Tibial nerve (tissue), 4 donors: ENCODE measurements at regions not wholly inside any gene's neighbourhood (a gene's known extent, or its start where the extent isn't known, plus 50 kb on each side); places are given as distances from the start of the nearest gene placed in this dataset.

Experiments
- DNase-seq, 2 donors: peaks; one replicate each; pipeline ENCODE4 v3.0.0-alpha.2; 2019; ENCODE audit warnings: low spot score in 2 of 2
- H3K27ac ChIP-seq, 4 donors: fragments of 200-600 bp; sonication (generic) in 3 of 4; one replicate each; pipeline ENCODE4 v1.5.1; 2017 to 2019; ENCODE audit warnings: mild to moderate bottlenecking in 1 of 4
- H3K27me3 ChIP-seq, 2 donors: fragments of 200-600 bp; sonication (generic) in 1 of 2; one replicate each; pipeline versions ENCODE4 v1.5.1 to v1.6.0; 2017 to 2019
- H3K36me3 ChIP-seq, 3 donors: fragments of 200-600 bp; sonication (generic); one replicate each; pipeline ENCODE4 v1.5.1; 2018 to 2019
- H3K4me1 ChIP-seq, 4 donors: fragments of 200-600 bp; sonication (generic) in 3 of 4; one replicate each; pipeline ENCODE4 v1.5.1; 2017 to 2019
- H3K4me3 ChIP-seq, 4 donors: fragments of 200-600 bp; sonication (generic) in 3 of 4; one replicate each; pipeline ENCODE4 v1.5.1; 2017 to 2019; ENCODE audit warnings: mild to moderate bottlenecking in 1 of 4, moderate library complexity in 1 of 4
- H3K9me3 ChIP-seq, 4 donors: fragments of 200-600 bp; sonication (generic) in 3 of 4; one replicate each; pipeline ENCODE4 v1.5.1; 2017 to 2019
- CTCF ChIP-seq, 5 experiments: fragments of 200-600 bp in 3 of 5; fragments of 450-650 bp in 2 of 5; sonication (generic) in 3 of 5; IDR thresholded peaks; one replicate each; pipeline ENCODE4 v1.5.1; 2016 to 2019; ENCODE audit warnings: antibody characterized with exemption in 5 of 5, mild to moderate bottlenecking in 3 of 5, moderate library complexity in 2 of 5
- EP300 ChIP-seq, 2 donors: sonication (generic); formaldehyde crosslinking; IDR thresholded peaks; one replicate each; pipeline ENCODE4 v1.6.1; 2017; ENCODE audit warnings: antibody characterized with exemption in 2 of 2, mild to moderate bottlenecking in 1 of 2
- POLR2A ChIP-seq, 2 donors: fragments of 450-650 bp; IDR thresholded peaks; one replicate each; pipeline ENCODE4 v1.6.1; 2017; ENCODE audit warnings: antibody characterized with exemption in 2 of 2, mild to moderate bottlenecking in 2 of 2, moderate library complexity in 2 of 2
- WGBS, 2 donors: methylation state at CpG; one replicate each; pipeline ENCODE4 v1.1.5; 2018; 5-methylcytosine and 5-hydroxymethylcytosine counted together

- Histone ChIP-seq H3K27me3 (no peaks in the 10 kb centered on the region), H3K9me3 (no peaks in the 10 kb centered on the region), H3K36me3 (no peaks in the 10 kb centered on the region), H3K4me3 (no peak overlapping the region), H3K27ac (no peak overlapping the region), H3K4me1 (no peaks in the 10 kb centered on the region)
- DNase-seq: no peak
- 61 to 87% methylated on average over 1 of the region's 1 CpG for WGBS, 2 donors
- TF ChIP-seq POLR2A (IDR thresholded peaks at IDR 0.05): no peak
Observed at GRCh38 chr2:65800998-65801397, 368.6 kb upstream of the SPRED2 start.

GRCh38 chr2:65799141-65799854 is 366.9 kb upstream of the SPRED2 start:
- no peaks in the 10 kb centered on the region for H3K27me3 ChIP-seq
- DNase-seq: no peak
- no peaks in the 10 kb centered on the region for H3K9me3 ChIP-seq
- no peak overlapping the region for H3K4me3 ChIP-seq
- TF ChIP-seq CTCF (IDR thresholded peaks at IDR 0.05): no peak
- TF ChIP-seq POLR2A (IDR thresholded peaks at IDR 0.05): no peak
- TF ChIP-seq EP300 (IDR thresholded peaks at IDR 0.05): no peak
- no peaks in the 10 kb centered on the region for H3K36me3 ChIP-seq
- H3K4me1 ChIP-seq: no peaks in the 10 kb centered on the region
- H3K27ac ChIP-seq: no peak overlapping the region
- 67 to 77% methylated on average over 5 of the region's 5 CpGs for WGBS, 2 donors

- Histone ChIP-seq H3K4me3 (no peak overlapping the region), H3K36me3 (no peaks in the 10 kb centered on the region), H3K9me3 (no peaks in the 10 kb centered on the region), H3K27ac (no peak overlapping the region), H3K27me3 (no peaks in the 10 kb centered on the region), H3K4me1 (no peaks in the 10 kb centered on the region)
- no peak for DNase-seq
- 69 to 75% methylated on average over 11 of the region's 11 CpGs for WGBS, 2 donors
- TF ChIP-seq EP300 (IDR thresholded peaks at IDR 0.05) (no peak), POLR2A (IDR thresholded peaks at IDR 0.05) (no peak), CTCF (IDR thresholded peaks at IDR 0.05) (no peak)
Observed at GRCh38 chr2:65798641-65799040, 366.2 kb upstream of the SPRED2 start.

- H3K4me3 ChIP-seq: no peak overlapping the region
- WGBS, 2 donors: 91% methylated on average over 4 of the region's 4 CpGs
Observed at GRCh38 chr2:65794994-65795393, 362.6 kb upstream of the SPRED2 start.

GRCh38 chr2:65791404-65791975 is 359.1 kb upstream of the SPRED2 start:
- TF ChIP-seq EP300 (IDR thresholded peaks at IDR 0.05) (no peak), POLR2A (IDR thresholded peaks at IDR 0.05) (no peak), CTCF (IDR thresholded peaks at IDR 0.05) (no peak)

More at GRCh38 chr2:65794994-65795393, 362.6 kb upstream of the SPRED2 start:
- no peak for DNase-seq
- TF ChIP-seq POLR2A (IDR thresholded peaks at IDR 0.05): no peak
- no peak for TF ChIP-seq EP300 (IDR thresholded peaks at IDR 0.05)
- TF ChIP-seq CTCF (IDR thresholded peaks at IDR 0.05): no peak
- H3K27ac ChIP-seq: no peak overlapping the region
- H3K36me3 ChIP-seq: no peaks in the 10 kb centered on the region
- H3K9me3 ChIP-seq: no peaks in the 10 kb centered on the region
- H3K27me3 ChIP-seq: no peaks in the 10 kb centered on the region
- H3K4me1 ChIP-seq: no peaks in the 10 kb centered on the region

More at GRCh38 chr2:65791404-65791975, 359.1 kb upstream of the SPRED2 start:
- no peaks in the 10 kb centered on the region for H3K4me1 ChIP-seq
- no peaks in the 10 kb centered on the region for H3K9me3 ChIP-seq
- WGBS, 2 donors: 75% methylated on average over 9 of the region's 9 CpGs
- H3K27me3 ChIP-seq: no peaks in the 10 kb centered on the region
- no peak for DNase-seq
- H3K36me3 ChIP-seq: no peaks in the 10 kb centered on the region
- no peak overlapping the region for H3K4me3 ChIP-seq
- no peak overlapping the region for H3K27ac ChIP-seq
